Cardiac fibroblast (primary cell): ENCODE measurements at regions not wholly inside any gene's neighbourhood (a gene's known extent, or its start where the extent isn't known, plus 50 kb on each side); places are given as distances from the start of the nearest gene placed in this dataset.

Experiments
- DNase-seq, 2 donors: peaks; one replicate each; pipeline versions ENCODE4 v3.0.0 to v3.0.0-alpha.2; 2010; ENCODE audit warnings: low read depth in 2 of 2
- H3K4me3 ChIP-seq, 2 donors: replicated peaks in 1 of 2; 1 replicate in 1 of 2; 2 replicates in 1 of 2; pipeline ENCODE4 v1.5.1; 2011; ENCODE audit warnings: low read depth in 2 of 2, low read length in 2 of 2, mild to moderate bottlenecking in 2 of 2, moderate library complexity in 1 of 2
- CTCF ChIP-seq: IDR thresholded peaks from one replicate; pipeline ENCODE4 v1.5.1; 2011; ENCODE audit warnings: low read depth, mild to moderate bottlenecking, low read length, inconsistent platforms

- DNase-seq, result peak in 1 of 2 donors; percentile 36
- H3K4me3 ChIP-seq, result no peak overlapping the region
- no peak for TF ChIP-seq CTCF
Measured at GRCh38 chr5:112472614-112473013, 53.5 kb upstream of the EPB41L4A start.

GRCh38 chr5:112473989-112474388 is 54.9 kb upstream of the EPB41L4A start:
- no peak overlapping the region for H3K4me3 ChIP-seq
- no peak for TF ChIP-seq CTCF
- no peak for DNase-seq

- DNase-seq, result peak in 1 of 2 donors; percentile 9
- no peak for TF ChIP-seq CTCF
Measured at GRCh38 chr5:112475747-112476365, 56.8 kb upstream of the EPB41L4A start.

GRCh38 chr5:112479418-112479817 is 60.3 kb upstream of the EPB41L4A start:
- no peak for TF ChIP-seq CTCF
- peak; percentile 49 to 62 for DNase-seq
- H3K4me3 ChIP-seq, result no peak overlapping the region

More at GRCh38 chr5:112475747-112476365, 56.8 kb upstream of the EPB41L4A start:
- no peak overlapping the region for H3K4me3 ChIP-seq

- no peak overlapping the region for H3K4me3 ChIP-seq
- TF ChIP-seq CTCF, result no peak
- no peak for DNase-seq
Measured at GRCh38 chr5:112480501-112480900, 61.4 kb upstream of the EPB41L4A start.

- H3K4me3 ChIP-seq, result no peak overlapping the region
- no peak for DNase-seq
- no peak for TF ChIP-seq CTCF
Measured at GRCh38 chr5:112483704-112484103, 64.6 kb upstream of the EPB41L4A start.

GRCh38 chr5:112485934-112486355 is 66.9 kb upstream of the EPB41L4A start:
- no peak overlapping the region for H3K4me3 ChIP-seq
- peak in 1 of 2 donors; percentile 47 for DNase-seq
- no peak for TF ChIP-seq CTCF
